ENCODE measurements at regions not wholly inside any gene's neighbourhood (a gene's known extent, or its start where the extent isn't known, plus 50 kb on each side); places are given as distances from the start of the nearest gene placed in this dataset.

DNA sequence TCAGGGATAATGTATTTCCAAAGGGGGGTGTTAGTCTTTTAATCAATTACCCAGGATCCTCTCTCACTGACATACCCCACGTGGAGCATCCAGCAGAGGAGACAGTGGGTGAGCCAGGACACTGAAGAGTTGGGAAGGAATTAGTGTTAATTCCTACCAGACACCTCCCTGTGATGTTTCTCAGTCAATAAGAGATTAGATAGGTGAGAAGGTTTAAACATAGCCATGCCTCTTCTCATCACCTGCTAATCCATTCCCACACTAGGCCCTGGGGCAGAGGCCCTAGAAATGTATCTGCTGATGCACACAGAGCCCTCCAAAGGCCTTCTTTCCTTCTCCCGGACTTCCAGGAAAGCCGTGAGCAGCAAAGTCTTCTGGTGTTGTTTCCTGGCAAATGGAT lies 363.6 kb upstream of the LARGE1 start:
- H3K4me3 ChIP-seq: no peak overlapping the region
- 10% methylated on average over 2 of the region's 3 CpGs for WGBS (ENCODE audit: missing lambda C conversion rate)
- no peak for TF ChIP-seq RFX5 (IDR thresholded peaks at IDR 0.05)
- TF ChIP-seq, protein P1, sequence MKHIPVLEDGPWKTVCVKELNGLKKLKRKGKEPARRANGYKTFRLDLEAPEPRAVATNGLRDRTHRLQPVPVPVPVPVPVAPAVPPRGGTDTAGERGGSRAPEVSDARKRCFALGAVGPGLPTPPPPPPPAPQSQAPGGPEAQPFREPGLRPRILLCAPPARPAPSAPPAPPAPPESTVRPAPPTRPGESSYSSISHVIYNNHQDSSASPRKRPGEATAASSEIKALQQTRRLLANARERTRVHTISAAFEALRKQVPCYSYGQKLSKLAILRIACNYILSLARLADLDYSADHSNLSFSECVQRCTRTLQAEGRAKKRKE (CRISPR knock-in tag; IDR thresholded peaks at IDR 0.05; ENCODE audit: low read depth): no peak
- TF ChIP-seq NPAS2 (CRISPR knock-in tag; IDR thresholded peaks at IDR 0.05; ENCODE audit: borderline replicate concordance): no peak
- TF ChIP-seq JUNB (IDR thresholded peaks at IDR 0.05): no peak
- TF ChIP-seq SREBF2 (IDR thresholded peaks at IDR 0.05): no peak
- no peak for TF ChIP-seq HOXB13 (CRISPR knock-in tag; IDR thresholded peaks at IDR 0.05; ENCODE audit: low read depth)
- no peak for TF ChIP-seq EHMT2 (IDR thresholded peaks at IDR 0.05; ENCODE audit: low read depth)
- no peak for TF ChIP-seq MYC (IDR thresholded peaks at IDR 0.05; ENCODE audit: borderline replicate concordance, low read length)
- no peak for TF ChIP-seq ZSCAN20 (CRISPR knock-in tag; IDR thresholded peaks at IDR 0.05)
- TF ChIP-seq JUN (IDR thresholded peaks at IDR 0.05): no peak
- no peak for TF ChIP-seq CTCF (IDR thresholded peaks at IDR 0.05)
- H3K4me2 ChIP-seq: no peak overlapping the region
- POLR2A ChIA-PET: no interaction called here
- ATAC-seq: no peak
- H3K9me3 ChIP-seq: no peaks in the 10 kb centered on the region
- FAIRE-seq: no peak
- H3K27ac ChIP-seq: no peak overlapping the region
- no peak for DNase-seq (ENCODE audit: low read depth in 1 of 2, low spot score in 1 of 2)
- no peaks in the 10 kb centered on the region for H3K4me1 ChIP-seq
- CTCF ChIA-PET: no interaction called here

DNA sequence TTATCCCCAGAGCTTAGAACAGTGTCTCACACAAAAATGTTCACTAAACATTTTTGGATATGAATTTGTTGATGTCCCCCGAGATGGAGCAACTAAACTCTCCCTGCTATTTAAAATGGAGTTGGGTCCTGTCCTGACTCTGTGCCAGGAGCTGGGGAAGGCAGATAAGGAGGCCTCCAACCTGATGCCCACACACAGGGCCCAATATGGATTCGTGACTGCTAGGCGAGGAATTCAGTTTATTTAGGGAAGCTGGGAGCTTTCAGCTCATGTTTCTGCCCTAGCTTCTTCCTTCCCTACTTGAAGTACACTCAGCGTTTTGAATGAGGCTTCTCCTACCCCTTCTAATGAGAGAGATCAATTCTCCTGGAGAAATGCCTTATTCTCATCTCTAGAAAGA lies 373.0 kb upstream of the LARGE1 start:
- H3K4me1 ChIP-seq: no peaks in the 10 kb centered on the region

DNA sequence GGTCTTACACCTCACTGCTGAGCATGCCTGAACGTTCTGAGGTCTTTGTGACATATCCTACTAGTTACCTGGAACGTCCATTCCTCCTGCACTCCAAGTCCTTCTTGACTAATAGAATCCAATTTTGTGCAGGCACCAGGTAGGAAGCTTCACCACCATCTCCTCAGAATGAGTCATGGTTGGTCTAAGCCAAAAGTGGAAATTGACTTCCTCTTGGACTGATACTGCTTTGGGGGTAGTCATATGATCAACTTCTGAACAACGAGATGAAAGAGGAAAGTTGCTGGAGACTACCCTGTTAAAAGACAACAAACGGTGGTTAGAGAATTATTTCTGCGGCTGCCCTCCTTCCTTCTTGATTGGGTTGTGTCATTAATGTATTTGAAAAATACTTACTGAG lies 374.2 kb upstream of the LARGE1 start:
- H3K27ac ChIP-seq: no peak overlapping the region
- CTCF ChIA-PET: no interaction called here
- 3% methylated on average over 4 of the region's 5 CpGs for WGBS (ENCODE audit: missing lambda C conversion rate)
- DNase-seq (ENCODE audit: low read depth in 1 of 2, low spot score in 1 of 2) (no peak), FAIRE-seq (no peak), ATAC-seq (no peak)
- no peak overlapping the region for H3K4me2 ChIP-seq
- H3K4me1 ChIP-seq: no peaks in the 10 kb centered on the region
- no peak for TF ChIP-seq CBX8 (IDR thresholded peaks at IDR 0.05)
- no peak for TF ChIP-seq RARB (CRISPR knock-in tag; IDR thresholded peaks at IDR 0.05)
- TF ChIP-seq PHF8 (IDR thresholded peaks at IDR 0.05; ENCODE audit: borderline replicate concordance, low read depth): no peak
- no peak for TF ChIP-seq HOXB5 (CRISPR knock-in tag; IDR thresholded peaks at IDR 0.05)
- no peak for TF ChIP-seq NR3C1 (IDR thresholded peaks at IDR 0.05)
- no peak for TF ChIP-seq KDM1A (IDR thresholded peaks at IDR 0.05; ENCODE audit: low read depth)
- TF ChIP-seq, protein P1 (CRISPR knock-in tag; IDR thresholded peaks at IDR 0.05; ENCODE audit: low read depth): no peak
- no peak for TF ChIP-seq MYC (IDR thresholded peaks at IDR 0.05; ENCODE audit: borderline replicate concordance, low read length)
- H3K9me3 ChIP-seq: no peaks in the 10 kb centered on the region
- no peak overlapping the region for H3K4me3 ChIP-seq
- POLR2A ChIA-PET: no interaction called here

More for the DNA sequence above, 373.0 kb upstream of the LARGE1 start:
- no peak for TF ChIP-seq SREBF2 (IDR thresholded peaks at IDR 0.05)
- no peak overlapping the region for H3K4me2 ChIP-seq
- DNase-seq (ENCODE audit: low read depth in 1 of 2, low spot score in 1 of 2) (no peak), FAIRE-seq (no peak), ATAC-seq (no peak)
- CTCF ChIA-PET: interaction anchor here (0.8 kb wide), 1 partner anchor 76 kb away, joined by 4 read pairs; no protein-coding TSS in a partner anchor
- H3K27ac ChIP-seq: no peak overlapping the region
- H3K9me3 ChIP-seq: no peaks in the 10 kb centered on the region
- H3K4me3 ChIP-seq: no peak overlapping the region
- POLR2A ChIA-PET: no interaction called here
- WGBS (ENCODE audit: missing lambda C conversion rate): 0% methylated on average over 4 of the region's 4 CpGs

- POLR2A ChIA-PET: no interaction called here
- TF ChIP-seq, protein P2, sequence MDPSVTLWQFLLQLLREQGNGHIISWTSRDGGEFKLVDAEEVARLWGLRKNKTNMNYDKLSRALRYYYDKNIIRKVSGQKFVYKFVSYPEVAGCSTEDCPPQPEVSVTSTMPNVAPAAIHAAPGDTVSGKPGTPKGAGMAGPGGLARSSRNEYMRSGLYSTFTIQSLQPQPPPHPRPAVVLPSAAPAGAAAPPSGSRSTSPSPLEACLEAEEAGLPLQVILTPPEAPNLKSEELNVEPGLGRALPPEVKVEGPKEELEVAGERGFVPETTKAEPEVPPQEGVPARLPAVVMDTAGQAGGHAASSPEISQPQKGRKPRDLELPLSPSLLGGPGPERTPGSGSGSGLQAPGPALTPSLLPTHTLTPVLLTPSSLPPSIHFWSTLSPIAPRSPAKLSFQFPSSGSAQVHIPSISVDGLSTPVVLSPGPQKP (IDR thresholded peaks at IDR 0.05; ENCODE audit: low read depth, low read length): no peak
- TF ChIP-seq SMC3 (IDR thresholded peaks at IDR 0.05): no peak
- no peak for TF ChIP-seq FOSB (CRISPR knock-in tag; IDR thresholded peaks at IDR 0.05)
- TF ChIP-seq FOXS1 (CRISPR knock-in tag; IDR thresholded peaks at IDR 0.05): no peak
- TF ChIP-seq, protein P3, sequence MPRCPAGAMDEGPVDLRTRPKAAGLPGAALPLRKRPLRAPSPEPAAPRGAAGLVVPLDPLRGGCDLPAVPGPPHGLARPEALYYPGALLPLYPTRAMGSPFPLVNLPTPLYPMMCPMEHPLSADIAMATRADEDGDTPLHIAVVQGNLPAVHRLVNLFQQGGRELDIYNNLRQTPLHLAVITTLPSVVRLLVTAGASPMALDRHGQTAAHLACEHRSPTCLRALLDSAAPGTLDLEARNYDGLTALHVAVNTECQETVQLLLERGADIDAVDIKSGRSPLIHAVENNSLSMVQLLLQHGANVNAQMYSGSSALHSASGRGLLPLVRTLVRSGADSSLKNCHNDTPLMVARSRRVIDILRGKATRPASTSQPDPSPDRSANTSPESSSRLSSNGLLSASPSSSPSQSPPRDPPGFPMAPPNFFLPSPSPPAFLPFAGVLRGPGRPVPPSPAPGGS (IDR thresholded peaks at IDR 0.05): no peak
- TF ChIP-seq EP300 (IDR thresholded peaks at IDR 0.05): no peak
- TF ChIP-seq FOSL2 (IDR thresholded peaks at IDR 0.05): no peak
- no peak for TF ChIP-seq FOSL2 (CRISPR knock-in tag; IDR thresholded peaks at IDR 0.05)
- no peak for TF ChIP-seq HOXA7 (CRISPR knock-in tag; IDR thresholded peaks at IDR 0.05)
- no peak for TF ChIP-seq MAZ (IDR thresholded peaks at IDR 0.05; ENCODE audit: borderline replicate concordance, low read depth, low read length)
- TF ChIP-seq ESRRA (IDR thresholded peaks at IDR 0.05; ENCODE audit: borderline replicate concordance, low read length): no peak
Observed at GRCh38 chr22:34294986-34295385, 374.7 kb upstream of the LARGE1 start.

More at GRCh38 chr22:34294986-34295385, 374.7 kb upstream of the LARGE1 start:
- 0% methylated on average over 3 of the region's 3 CpGs for WGBS (ENCODE audit: missing lambda C conversion rate)
- H3K27ac ChIP-seq: no peak overlapping the region
- no peak overlapping the region for H3K4me2 ChIP-seq
- H3K4me3 ChIP-seq: no peak overlapping the region
- no peak for DNase-seq (ENCODE audit: low read depth in 1 of 2, low spot score in 1 of 2)
- no peaks in the 10 kb centered on the region for H3K9me3 ChIP-seq
- no peak for FAIRE-seq
- H3K4me1 ChIP-seq: no peaks in the 10 kb centered on the region
- CTCF ChIA-PET: no interaction called here
- no peak for ATAC-seq
